Neural cell (in vitro differentiated cells): ENCODE measurements at regions not wholly inside any gene's neighbourhood (a gene's known extent, or its start where the extent isn't known, plus 50 kb on each side); places are given as distances from the start of the nearest gene placed in this dataset.

Source experiments
- H2AFZ ChIP-seq: fragments of 200-600, 300-800 bp; sonication (generic), shearing (Covaris generic); 2 replicates; pipeline ENCODE4 v1.6.0; 2014; ENCODE audit warnings: low read depth, mild to moderate bottlenecking, antibody characterized with exemption, low read length, moderate library complexity
- H3F3A ChIP-seq: fragments of 200-600 bp; shearing (Covaris generic); 2 replicates; pipeline ENCODE4 v1.6.1; 2016; ENCODE audit warnings: mild to moderate bottlenecking, moderate library complexity, mixed read lengths, antibody characterized with exemption, low read length; ENCODE audit not compliant: insufficient read depth, poor library complexity, severe bottlenecking
- H3K27ac ChIP-seq: fragments of 200-600, 300-800 bp; sonication (generic), shearing (Covaris generic); 2 replicates; pipeline ENCODE4 v1.5.1; 2014; ENCODE audit warnings: mild to moderate bottlenecking, low read length, moderate library complexity
- H3K27me3 ChIP-seq: fragments of 300-800, 200-600 bp; sonication (generic), shearing (Covaris generic); 2 replicates; pipeline ENCODE4 v1.6.0; 2014; ENCODE audit warnings: mild to moderate bottlenecking, low read depth, low read length, moderate library complexity; ENCODE audit not compliant: insufficient read depth
- H3K36me3 ChIP-seq: fragments of 300-800, 200-600 bp; sonication (generic), shearing (Covaris generic); 2 replicates; pipeline ENCODE4 v1.5.1; 2014; ENCODE audit warnings: mild to moderate bottlenecking, antibody characterized with exemption, low read length, moderate library complexity; ENCODE audit not compliant: insufficient read depth
- H3K4me2 ChIP-seq: fragments of 300-800, 200-600 bp; sonication (generic), shearing (Covaris generic); 2 replicates; pipeline ENCODE4 v1.6.0; 2014; ENCODE audit warnings: mild to moderate bottlenecking, low read length
- H3K4me3 ChIP-seq: fragments of 300-800, 200-600 bp; sonication (generic), shearing (Covaris generic); 2 replicates; pipeline ENCODE4 v1.5.1; 2014; ENCODE audit warnings: mild to moderate bottlenecking, low read length, moderate library complexity
- H3K79me2 ChIP-seq: fragments of 200-600 bp; shearing (Covaris generic); replicated peaks from 2 replicates; pipeline ENCODE4 v1.6.0; 2014; ENCODE audit warnings: mild to moderate bottlenecking, low read length, moderate library complexity; ENCODE audit not compliant: insufficient read depth
- H3K9ac ChIP-seq: fragments of 300-800, 200-600 bp; sonication (generic), shearing (Covaris generic); 2 replicates; pipeline ENCODE4 v1.6.1; 2016; ENCODE audit warnings: mild to moderate bottlenecking, low read length, mixed read lengths
- H3K9me2 ChIP-seq: fragments of 200-600 bp; shearing (Covaris generic); 2 replicates; pipeline ENCODE4 v1.6.1; 2016; ENCODE audit warnings: mild to moderate bottlenecking, low read length, mixed read lengths; ENCODE audit not compliant: insufficient read depth
- H3K9me3 ChIP-seq: fragments of 200-600, 300-800 bp; sonication (generic), shearing (Covaris generic); 2 replicates; pipeline ENCODE4 v1.6.1; 2016; ENCODE audit warnings: mild to moderate bottlenecking, mixed run types, low read length, moderate library complexity, mixed read lengths
- H4K20me1 ChIP-seq: fragments of 200-600 bp; shearing (Covaris generic); 2 replicates; pipeline ENCODE4 v1.6.1; 2016; ENCODE audit warnings: mild to moderate bottlenecking, mixed run types; ENCODE audit not compliant: insufficient read depth
- CTCF ChIP-seq: fragments of 450-650 bp; IDR thresholded peaks from 2 replicates; pipeline ENCODE4 v1.5.1; 2014; ENCODE audit warnings: antibody characterized with exemption, mild to moderate bottlenecking, moderate library complexity; ENCODE audit not compliant: poor library complexity, severe bottlenecking
- EP300 ChIP-seq: fragments of 450-650 bp; conservative IDR thresholded peaks from 2 replicates; pipeline ENCODE4 v1.6.1; 2014; ENCODE audit warnings: antibody characterized with exemption, mild to moderate bottlenecking, moderate library complexity; ENCODE audit not compliant: poor library complexity, severe bottlenecking
- EZH2 ChIP-seq: fragments of 200-600, 300-800 bp; shearing (Covaris generic), sonication (generic); IDR thresholded peaks from 2 replicates; pipeline ENCODE4 v1.6.1; 2014; ENCODE audit warnings: antibody characterized with exemption, low read length, borderline replicate concordance, mild to moderate bottlenecking; ENCODE audit not compliant: insufficient read depth, poor library complexity, severe bottlenecking
- MXI1 ChIP-seq: fragments of 450-650 bp; conservative IDR thresholded peaks from 2 replicates; pipeline ENCODE4 v1.6.1; 2014; ENCODE audit warnings: antibody characterized with exemption, mild to moderate bottlenecking; ENCODE audit not compliant: poor library complexity, severe bottlenecking
- POLR2AphosphoS5 ChIP-seq: IDR thresholded peaks from 2 replicates; pipeline ENCODE4 v1.6.1; 2012
- RAD21 ChIP-seq: fragments of 450-650 bp; conservative IDR thresholded peaks from 2 replicates; pipeline ENCODE4 v1.6.1; 2014; ENCODE audit warnings: antibody characterized with exemption, mild to moderate bottlenecking, moderate library complexity
- REST ChIP-seq: IDR thresholded peaks from 2 replicates; pipeline ENCODE4 v1.6.1; 2012; ENCODE audit warnings: borderline replicate concordance
- SMC3 ChIP-seq: fragments of 450-650 bp; conservative IDR thresholded peaks from 2 replicates; pipeline ENCODE4 v1.6.1; 2014; ENCODE audit warnings: antibody characterized with exemption, mild to moderate bottlenecking, moderate library complexity; ENCODE audit not compliant: poor library complexity
- TAF1 ChIP-seq: IDR thresholded peaks from 2 replicates; pipeline ENCODE4 v1.6.1; 2012; ENCODE audit warnings: low read depth

GRCh38 chr11:95486979-95487378 is 256.0 kb upstream of the SESN3 start:
- no peak for TF ChIP-seq RAD21
- no peak for TF ChIP-seq EP300
- TF ChIP-seq POLR2AphosphoS5 = no peak
- TF ChIP-seq MXI1 = no peak
- TF ChIP-seq SMC3 = no peak
- TF ChIP-seq TAF1 = no peak
- TF ChIP-seq EZH2 = no peak
- no peak for TF ChIP-seq REST
- no peak for TF ChIP-seq CTCF
- Histone ChIP-seq H4K20me1 (no peaks in the 10 kb centered on the region), H3F3A (no peaks in the 10 kb centered on the region), H3K9me3 (no peaks in the 10 kb centered on the region), H3K27ac (no peak overlapping the region), H3K4me2 (no peak overlapping the region), H2AFZ (no peak overlapping the region), H3K9ac (no peak overlapping the region), H3K9me2 (no peaks in the 10 kb centered on the region), H3K27me3 (no peaks in the 10 kb centered on the region), H3K4me3 (no peak overlapping the region), H3K79me2 (no peaks in the 10 kb centered on the region), H3K36me3 (no peaks in the 10 kb centered on the region)

- no peaks in the 10 kb centered on the region for H3F3A ChIP-seq
- no peaks in the 10 kb centered on the region for H3K9me3 ChIP-seq
- no peak overlapping the region for H3K4me3 ChIP-seq
- no peak overlapping the region for H2AFZ ChIP-seq
- no peaks in the 10 kb centered on the region for H3K36me3 ChIP-seq
- H4K20me1 ChIP-seq = no peaks in the 10 kb centered on the region
- TF ChIP-seq POLR2AphosphoS5 (no peak), SMC3 (no peak), RAD21 (no peak), EZH2 (no peak), TAF1 (no peak), EP300 (no peak), REST (no peak), MXI1 (no peak), CTCF (no peak)
- no peak overlapping the region for H3K27ac ChIP-seq
- H3K9me2 ChIP-seq = no peaks in the 10 kb centered on the region
- H3K4me2 ChIP-seq = no peak overlapping the region
- H3K27me3 ChIP-seq = no peaks in the 10 kb centered on the region
- H3K9ac ChIP-seq = no peak overlapping the region
- no peaks in the 10 kb centered on the region for H3K79me2 ChIP-seq
Observed at GRCh38 chr11:95486466-95486865, 255.5 kb upstream of the SESN3 start.
